ENCODE measurements at regions not wholly inside any gene's neighbourhood (a gene's known extent, or its start where the extent isn't known, plus 50 kb on each side); places are given as distances from the start of the nearest gene placed in this dataset.
"Not testable (repeated sequence)": the region's sequence is repeated elsewhere in the genome, so short reads cannot be mapped to it uniquely, and the experiment has no call there.

- TF ChIP-seq, protein P1, sequence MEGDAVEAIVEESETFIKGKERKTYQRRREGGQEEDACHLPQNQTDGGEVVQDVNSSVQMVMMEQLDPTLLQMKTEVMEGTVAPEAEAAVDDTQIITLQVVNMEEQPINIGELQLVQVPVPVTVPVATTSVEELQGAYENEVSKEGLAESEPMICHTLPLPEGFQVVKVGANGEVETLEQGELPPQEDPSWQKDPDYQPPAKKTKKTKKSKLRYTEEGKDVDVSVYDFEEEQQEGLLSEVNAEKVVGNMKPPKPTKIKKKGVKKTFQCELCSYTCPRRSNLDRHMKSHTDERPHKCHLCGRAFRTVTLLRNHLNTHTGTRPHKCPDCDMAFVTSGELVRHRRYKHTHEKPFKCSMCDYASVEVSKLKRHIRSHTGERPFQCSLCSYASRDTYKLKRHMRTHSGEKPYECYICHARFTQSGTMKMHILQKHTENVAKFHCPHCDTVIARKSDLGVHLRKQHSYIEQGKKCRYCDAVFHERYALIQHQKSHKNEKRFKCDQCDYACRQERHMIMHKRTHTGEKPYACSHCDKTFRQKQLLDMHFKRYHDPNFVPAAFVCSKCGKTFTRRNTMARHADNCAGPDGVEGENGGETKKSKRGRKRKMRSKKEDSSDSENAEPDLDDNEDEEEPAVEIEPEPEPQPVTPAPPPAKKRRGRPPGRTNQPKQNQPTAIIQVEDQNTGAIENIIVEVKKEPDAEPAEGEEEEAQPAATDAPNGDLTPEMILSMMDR (IDR thresholded peaks at IDR 0.05) = not testable (repeated sequence)
- TF ChIP-seq POLR2A (IDR thresholded peaks at IDR 0.05) = not testable (repeated sequence)
Observed at GRCh38 chr5:38794037-38794436, 51.8 kb upstream of the OSMR start.

Measured in lower leg skin (tissue), 3 donors.